AG09319 (cell line): ENCODE measurements at regions not wholly inside any gene's neighbourhood (a gene's known extent, or its start where the extent isn't known, plus 50 kb on each side); places are given as distances from the start of the nearest gene placed in this dataset.
"Not testable (repeated sequence)": the region's sequence is repeated elsewhere in the genome, so short reads cannot be mapped to it uniquely, and the experiment has no call there.

Experiments used
- DNase-seq: peaks from one replicate; pipeline ENCODE4 v3.0.0-alpha.2; 2010; ENCODE audit warnings: low read depth; ENCODE audit errors: extremely low read depth
- CTCF ChIP-seq: IDR thresholded peaks from 2 replicates; pipeline ENCODE4 v1.5.1; 2011; ENCODE audit warnings: low read depth, mild to moderate bottlenecking, inconsistent platforms, low read length, moderate library complexity

GRCh38 chr7:131626643-131627042 lies 70.2 kb upstream of the PODXL start:
- no peak for DNase-seq
- TF ChIP-seq CTCF = no peak

GRCh38 chr7:131625817-131626372 lies 69.5 kb upstream of the PODXL start:
- TF ChIP-seq CTCF = no peak; the same call in none of the 2 replicates
- DNase-seq = no peak

GRCh38 chr7:131625345-131625744 lies 68.9 kb upstream of the PODXL start:
- DNase-seq = not testable (repeated sequence)

GRCh38 chr7:131624536-131624935 lies 68.1 kb upstream of the PODXL start:
- TF ChIP-seq CTCF = no peak
- DNase-seq = no peak

GRCh38 chr7:131623154-131623553 lies 66.7 kb upstream of the PODXL start:
- DNase-seq = no peak
- no peak for TF ChIP-seq CTCF

- no peak for TF ChIP-seq CTCF
- no peak for DNase-seq
Measured at GRCh38 chr7:131621652-131622051, 65.2 kb upstream of the PODXL start.

- no peak for TF ChIP-seq CTCF
- no peak for DNase-seq
Measured at GRCh38 chr7:131620673-131621609, 64.5 kb upstream of the PODXL start.
